ENCODE measurements at regions not wholly inside any gene's neighbourhood (a gene's known extent, or its start where the extent isn't known, plus 50 kb on each side); places are given as distances from the start of the nearest gene placed in this dataset.

DNA sequence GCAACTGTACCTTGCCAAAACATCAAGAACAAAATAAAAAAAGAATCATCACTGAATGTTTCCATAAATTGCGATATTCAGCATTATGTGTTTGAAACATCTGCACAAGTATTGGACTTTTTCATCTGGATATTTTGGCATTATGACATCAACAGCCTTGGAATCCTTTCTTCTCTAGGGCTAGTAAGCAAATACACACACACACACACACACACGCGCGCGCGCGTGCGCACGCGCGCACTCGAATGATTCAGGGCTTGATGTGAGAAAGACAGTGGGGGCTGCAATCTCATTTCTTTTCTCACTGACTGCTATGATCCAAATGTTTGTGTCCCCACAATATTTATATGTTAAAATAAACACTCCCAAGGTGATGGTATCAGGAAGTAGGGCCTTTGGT lies 90.0 kb upstream of the SLC38A4 start:
- TF ChIP-seq, protein P1, sequence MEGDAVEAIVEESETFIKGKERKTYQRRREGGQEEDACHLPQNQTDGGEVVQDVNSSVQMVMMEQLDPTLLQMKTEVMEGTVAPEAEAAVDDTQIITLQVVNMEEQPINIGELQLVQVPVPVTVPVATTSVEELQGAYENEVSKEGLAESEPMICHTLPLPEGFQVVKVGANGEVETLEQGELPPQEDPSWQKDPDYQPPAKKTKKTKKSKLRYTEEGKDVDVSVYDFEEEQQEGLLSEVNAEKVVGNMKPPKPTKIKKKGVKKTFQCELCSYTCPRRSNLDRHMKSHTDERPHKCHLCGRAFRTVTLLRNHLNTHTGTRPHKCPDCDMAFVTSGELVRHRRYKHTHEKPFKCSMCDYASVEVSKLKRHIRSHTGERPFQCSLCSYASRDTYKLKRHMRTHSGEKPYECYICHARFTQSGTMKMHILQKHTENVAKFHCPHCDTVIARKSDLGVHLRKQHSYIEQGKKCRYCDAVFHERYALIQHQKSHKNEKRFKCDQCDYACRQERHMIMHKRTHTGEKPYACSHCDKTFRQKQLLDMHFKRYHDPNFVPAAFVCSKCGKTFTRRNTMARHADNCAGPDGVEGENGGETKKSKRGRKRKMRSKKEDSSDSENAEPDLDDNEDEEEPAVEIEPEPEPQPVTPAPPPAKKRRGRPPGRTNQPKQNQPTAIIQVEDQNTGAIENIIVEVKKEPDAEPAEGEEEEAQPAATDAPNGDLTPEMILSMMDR (optimal IDR thresholded peaks at IDR 0.05 in 1 of 3, IDR thresholded peaks at IDR 0.05 in 1 of 3, conservative IDR thresholded peaks at IDR 0.05 in 1 of 3; ENCODE audit: extremely low read depth in 1 of 3, insufficient read depth in 2 of 3, low read length in 3 of 3) = no peak
- TF ChIP-seq EZH2 (IDR thresholded peaks at IDR 0.05; ENCODE audit: low read length) = no peak
